HL-60 (cell line): ENCODE measurements at regions not wholly inside any gene's neighbourhood (a gene's known extent, or its start where the extent isn't known, plus 50 kb on each side); places are given as distances from the start of the nearest gene placed in this dataset.

Experiments used
- CTCF ChIP-seq: IDR thresholded peaks from one replicate; pipeline ENCODE4 v1.5.1; 2011; ENCODE audit warnings: low read length, control low read depth, inconsistent platforms; ENCODE audit not compliant: insufficient read depth
- GABPA ChIP-seq: IDR thresholded peaks from 2 replicates; pipeline ENCODE4 v1.6.1; 2012; ENCODE audit warnings: low read depth
- POLR2AphosphoS5 ChIP-seq: IDR thresholded peaks from 2 replicates; pipeline ENCODE4 v1.6.1; 2012; ENCODE audit warnings: low read depth
- TF ChIP-seq, protein P1 (sequence below): IDR thresholded peaks from 2 replicates; pipeline ENCODE4 v1.6.1; 2012; ENCODE audit warnings: low read depth; ENCODE audit not compliant: insufficient replicate concordance

DNA sequence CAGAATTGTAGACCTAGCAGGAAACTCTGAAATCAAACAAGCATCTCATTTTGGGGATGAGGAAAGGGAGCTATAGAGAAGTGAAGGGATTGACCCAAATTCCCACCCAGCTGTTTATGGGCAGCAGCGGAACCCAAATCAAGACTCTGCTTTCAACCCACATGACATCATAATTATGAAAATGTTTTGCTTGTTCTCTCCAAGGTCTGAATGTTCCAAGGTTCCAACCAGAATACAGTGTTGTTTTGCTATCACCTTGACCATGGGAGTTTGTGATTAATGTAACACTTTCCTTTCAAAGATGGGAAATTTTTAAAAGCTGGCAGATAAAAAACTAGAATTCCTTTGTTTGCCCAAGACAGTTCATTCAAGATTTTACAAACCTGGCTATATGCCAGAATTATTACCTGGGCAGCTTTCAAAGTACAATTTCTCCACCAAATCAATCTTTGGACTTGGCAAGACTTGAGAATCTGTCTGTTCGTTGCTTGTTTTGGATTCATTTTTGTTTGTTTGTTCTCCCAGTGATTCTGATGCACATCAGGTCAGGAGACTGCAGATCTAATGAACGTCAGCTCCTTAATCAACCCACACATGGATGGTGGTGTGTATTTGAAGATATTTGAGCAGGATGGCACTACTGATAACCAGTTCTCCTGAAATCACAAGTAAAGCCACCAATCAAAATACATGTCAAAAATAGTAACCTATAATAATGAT is 322.7 kb downstream of the FOXO1 start:
- no peak for TF ChIP-seq CTCF
- TF ChIP-seq, protein P1, sequence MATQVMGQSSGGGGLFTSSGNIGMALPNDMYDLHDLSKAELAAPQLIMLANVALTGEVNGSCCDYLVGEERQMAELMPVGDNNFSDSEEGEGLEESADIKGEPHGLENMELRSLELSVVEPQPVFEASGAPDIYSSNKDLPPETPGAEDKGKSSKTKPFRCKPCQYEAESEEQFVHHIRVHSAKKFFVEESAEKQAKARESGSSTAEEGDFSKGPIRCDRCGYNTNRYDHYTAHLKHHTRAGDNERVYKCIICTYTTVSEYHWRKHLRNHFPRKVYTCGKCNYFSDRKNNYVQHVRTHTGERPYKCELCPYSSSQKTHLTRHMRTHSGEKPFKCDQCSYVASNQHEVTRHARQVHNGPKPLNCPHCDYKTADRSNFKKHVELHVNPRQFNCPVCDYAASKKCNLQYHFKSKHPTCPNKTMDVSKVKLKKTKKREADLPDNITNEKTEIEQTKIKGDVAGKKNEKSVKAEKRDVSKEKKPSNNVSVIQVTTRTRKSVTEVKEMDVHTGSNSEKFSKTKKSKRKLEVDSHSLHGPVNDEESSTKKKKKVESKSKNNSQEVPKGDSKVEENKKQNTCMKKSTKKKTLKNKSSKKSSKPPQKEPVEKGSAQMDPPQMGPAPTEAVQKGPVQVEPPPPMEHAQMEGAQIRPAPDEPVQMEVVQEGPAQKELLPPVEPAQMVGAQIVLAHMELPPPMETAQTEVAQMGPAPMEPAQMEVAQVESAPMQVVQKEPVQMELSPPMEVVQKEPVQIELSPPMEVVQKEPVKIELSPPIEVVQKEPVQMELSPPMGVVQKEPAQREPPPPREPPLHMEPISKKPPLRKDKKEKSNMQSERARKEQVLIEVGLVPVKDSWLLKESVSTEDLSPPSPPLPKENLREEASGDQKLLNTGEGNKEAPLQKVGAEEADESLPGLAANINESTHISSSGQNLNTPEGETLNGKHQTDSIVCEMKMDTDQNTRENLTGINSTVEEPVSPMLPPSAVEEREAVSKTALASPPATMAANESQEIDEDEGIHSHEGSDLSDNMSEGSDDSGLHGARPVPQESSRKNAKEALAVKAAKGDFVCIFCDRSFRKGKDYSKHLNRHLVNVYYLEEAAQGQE: no peak
- no peak for TF ChIP-seq POLR2AphosphoS5
- TF ChIP-seq GABPA: no peak
